ENCODE measurements at regions not wholly inside any gene's neighbourhood (a gene's known extent, or its start where the extent isn't known, plus 50 kb on each side); places are given as distances from the start of the nearest gene placed in this dataset.

DNA sequence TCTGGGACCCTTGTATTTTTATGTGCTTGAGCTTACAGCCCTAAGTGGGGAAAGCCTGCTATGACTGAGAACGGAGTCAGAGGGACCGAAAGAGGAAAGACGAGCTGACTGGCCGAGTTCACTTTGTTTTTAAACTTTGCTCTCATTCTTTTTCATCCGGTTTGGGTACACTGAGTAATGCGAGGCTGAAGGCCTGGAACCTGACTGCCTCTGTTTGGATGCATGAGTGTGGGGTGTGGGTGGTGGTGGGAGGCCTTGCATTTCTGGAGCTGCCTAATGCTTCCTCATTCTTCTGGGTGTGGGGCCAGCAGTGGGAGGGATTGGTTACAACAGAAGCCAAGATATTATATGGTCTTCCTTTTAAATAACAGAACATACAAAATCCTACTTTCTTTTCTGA is 155.5 kb downstream of the BUB3 start:
- no peak overlapping the region for H3K4me3 ChIP-seq (ENCODE audit: low read length)
- DNase-seq (ENCODE audit: low read depth) = no peak
- TF ChIP-seq, protein P1, sequence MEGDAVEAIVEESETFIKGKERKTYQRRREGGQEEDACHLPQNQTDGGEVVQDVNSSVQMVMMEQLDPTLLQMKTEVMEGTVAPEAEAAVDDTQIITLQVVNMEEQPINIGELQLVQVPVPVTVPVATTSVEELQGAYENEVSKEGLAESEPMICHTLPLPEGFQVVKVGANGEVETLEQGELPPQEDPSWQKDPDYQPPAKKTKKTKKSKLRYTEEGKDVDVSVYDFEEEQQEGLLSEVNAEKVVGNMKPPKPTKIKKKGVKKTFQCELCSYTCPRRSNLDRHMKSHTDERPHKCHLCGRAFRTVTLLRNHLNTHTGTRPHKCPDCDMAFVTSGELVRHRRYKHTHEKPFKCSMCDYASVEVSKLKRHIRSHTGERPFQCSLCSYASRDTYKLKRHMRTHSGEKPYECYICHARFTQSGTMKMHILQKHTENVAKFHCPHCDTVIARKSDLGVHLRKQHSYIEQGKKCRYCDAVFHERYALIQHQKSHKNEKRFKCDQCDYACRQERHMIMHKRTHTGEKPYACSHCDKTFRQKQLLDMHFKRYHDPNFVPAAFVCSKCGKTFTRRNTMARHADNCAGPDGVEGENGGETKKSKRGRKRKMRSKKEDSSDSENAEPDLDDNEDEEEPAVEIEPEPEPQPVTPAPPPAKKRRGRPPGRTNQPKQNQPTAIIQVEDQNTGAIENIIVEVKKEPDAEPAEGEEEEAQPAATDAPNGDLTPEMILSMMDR (conservative IDR thresholded peaks at IDR 0.05; ENCODE audit: low read depth, low read length) = no peak

DNA sequence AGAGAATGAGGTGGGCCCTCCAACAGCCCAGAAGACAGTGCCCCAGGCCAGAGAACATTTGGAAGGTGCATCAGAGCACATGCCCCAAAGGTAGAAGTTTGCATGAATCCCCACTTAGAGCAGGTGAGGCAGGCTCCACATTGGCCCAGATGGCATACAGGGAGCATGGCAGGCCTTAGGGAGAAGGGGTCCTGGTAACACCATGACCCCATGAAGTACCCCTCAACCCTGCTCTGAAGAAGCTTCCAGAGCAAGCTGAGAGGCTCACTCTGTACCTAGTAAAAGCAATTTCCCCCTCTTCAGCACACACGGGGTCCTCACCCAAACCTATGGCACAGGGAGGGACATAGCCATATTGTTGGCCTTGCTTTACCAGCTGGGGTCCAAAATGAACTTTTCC is 162.6 kb downstream of the BUB3 start:
- no peak overlapping the region for H3K4me3 ChIP-seq (ENCODE audit: low read length)
- DNase-seq (ENCODE audit: low read depth) = no peak
- TF ChIP-seq, protein P1 (conservative IDR thresholded peaks at IDR 0.05; ENCODE audit: low read depth, low read length) = no peak

DNA sequence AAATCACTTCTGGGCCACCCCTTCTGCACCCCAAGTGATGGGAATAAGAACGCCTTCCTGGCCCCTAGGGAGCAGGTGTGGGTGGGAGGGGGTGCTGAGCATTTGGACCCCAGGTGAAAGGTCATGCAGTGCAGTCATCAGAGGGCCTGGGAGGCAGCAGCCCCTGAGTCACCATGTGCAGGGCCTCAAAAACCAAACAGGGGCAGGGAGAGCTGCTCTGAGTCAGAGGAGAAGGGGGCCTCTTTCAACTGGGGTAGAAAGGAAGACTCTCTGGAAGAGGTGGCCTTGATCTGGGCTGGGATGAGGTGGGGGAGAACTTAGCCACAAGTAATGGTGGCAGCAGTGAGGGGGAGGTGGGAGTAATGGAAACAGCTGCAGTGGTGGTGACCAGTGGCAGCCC is 164.3 kb downstream of the BUB3 start:
- no peak for DNase-seq (ENCODE audit: low read depth)
- TF ChIP-seq, protein P1 (conservative IDR thresholded peaks at IDR 0.05; ENCODE audit: low read depth, low read length) = no peak
- H3K4me3 ChIP-seq (ENCODE audit: low read length) = no peak overlapping the region

DNA sequence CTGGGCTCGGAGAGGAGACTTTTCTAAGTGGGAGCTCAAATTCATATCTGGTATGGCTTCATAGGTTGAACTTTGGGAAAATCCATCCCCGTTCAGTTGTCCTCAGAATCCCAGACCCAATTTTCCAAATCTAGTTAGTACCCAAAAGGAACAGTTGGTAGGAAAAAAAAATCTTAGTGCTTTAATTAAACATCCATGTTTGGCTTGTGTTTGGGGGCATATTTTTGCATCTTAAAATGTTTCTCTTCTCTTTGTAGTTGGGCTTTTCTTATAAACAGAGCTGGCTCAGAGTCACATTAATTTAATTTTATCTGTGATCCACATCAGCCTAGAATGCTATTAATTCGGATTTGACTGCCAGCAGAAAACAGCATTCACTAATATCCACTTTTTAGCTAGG is 165.9 kb downstream of the BUB3 start:
- DNase-seq (ENCODE audit: low read depth) = no peak
- H3K4me3 ChIP-seq (ENCODE audit: low read length) = no peak overlapping the region
- TF ChIP-seq, protein P1 (conservative IDR thresholded peaks at IDR 0.05; ENCODE audit: low read depth, low read length) = no peak

DNA sequence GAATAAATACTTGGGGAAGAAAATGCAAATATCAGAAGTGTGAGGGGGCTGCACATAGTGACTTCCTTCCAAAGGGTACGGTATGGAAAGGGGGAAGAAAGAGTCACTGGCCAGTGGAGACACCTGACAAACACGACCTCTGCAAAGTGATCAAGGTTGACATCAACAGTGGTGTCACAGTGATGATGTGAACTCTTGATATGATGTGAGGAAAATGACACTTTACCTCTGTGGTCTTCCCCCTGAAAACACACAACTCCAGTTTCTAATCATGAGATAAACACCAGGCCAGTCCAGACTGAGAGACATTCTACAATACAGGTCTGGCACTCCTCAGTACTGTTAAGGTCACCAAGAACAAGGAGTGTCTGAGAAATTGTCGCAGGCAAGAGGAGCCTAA is 169.7 kb downstream of the BUB3 start:
- H3K4me3 ChIP-seq (ENCODE audit: low read length) = no peak overlapping the region
- no peak for DNase-seq (ENCODE audit: low read depth)

DNA sequence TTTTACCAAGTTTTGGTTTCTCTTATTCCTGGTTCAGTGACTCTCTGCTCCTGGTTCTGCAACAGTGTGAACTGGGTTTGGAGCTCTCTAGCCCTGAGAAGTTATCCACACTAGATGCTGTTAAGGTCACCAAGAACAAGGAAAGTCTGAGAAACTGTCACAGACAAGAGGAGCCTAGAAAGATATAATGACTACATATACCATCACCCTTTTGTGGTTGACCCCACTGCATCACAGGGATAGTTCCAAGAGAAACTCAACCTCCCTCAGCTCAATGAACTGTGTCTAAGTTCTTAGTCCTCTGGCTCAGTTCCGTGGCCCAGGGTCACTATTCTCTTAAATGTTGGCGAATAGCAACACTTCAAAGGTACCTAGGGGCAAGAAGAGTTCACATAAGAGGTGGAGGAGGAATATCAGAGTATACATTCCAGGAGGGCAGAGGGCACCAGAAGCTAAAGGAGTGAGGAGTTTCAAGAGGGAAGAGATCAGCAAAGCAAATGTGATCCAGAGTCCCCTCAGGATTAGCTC is 171.5 kb downstream of the BUB3 start:
- DNase-seq (ENCODE audit: low read depth) = no peak
- no peak overlapping the region for H3K4me3 ChIP-seq (ENCODE audit: low read length)
- TF ChIP-seq, protein P1 (conservative IDR thresholded peaks at IDR 0.05; ENCODE audit: low read depth, low read length) = no peak

More for the DNA sequence above, 169.7 kb downstream of the BUB3 start:
- TF ChIP-seq, protein P1 (conservative IDR thresholded peaks at IDR 0.05; ENCODE audit: low read depth, low read length) = no peak

DNA sequence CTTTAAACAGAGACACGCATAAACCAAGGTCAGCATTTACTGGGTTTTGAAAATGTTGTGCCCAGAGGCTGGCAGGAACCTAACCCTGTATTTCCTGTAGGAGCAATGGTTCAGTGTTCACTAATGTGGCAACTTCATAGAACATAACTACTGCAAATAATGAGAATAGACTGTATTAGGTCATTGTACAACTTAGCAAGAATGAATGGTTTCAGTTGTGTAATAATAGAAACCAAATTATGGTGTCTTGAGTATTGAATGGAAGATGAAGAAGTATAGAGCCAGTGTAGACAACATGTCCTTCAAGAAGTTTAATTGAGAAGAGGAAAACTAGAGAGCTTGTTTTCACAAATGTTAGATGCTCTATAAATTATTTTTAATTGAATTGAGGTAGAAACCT is 172.5 kb downstream of the BUB3 start:
- TF ChIP-seq, protein P1 (conservative IDR thresholded peaks at IDR 0.05; ENCODE audit: low read depth, low read length) = no peak
- no peak for DNase-seq (ENCODE audit: low read depth)
- no peak overlapping the region for H3K4me3 ChIP-seq (ENCODE audit: low read length)
